ENCODE measurements at regions not wholly inside any gene's neighbourhood (a gene's known extent, or its start where the extent isn't known, plus 50 kb on each side); places are given as distances from the start of the nearest gene placed in this dataset.

DNA sequence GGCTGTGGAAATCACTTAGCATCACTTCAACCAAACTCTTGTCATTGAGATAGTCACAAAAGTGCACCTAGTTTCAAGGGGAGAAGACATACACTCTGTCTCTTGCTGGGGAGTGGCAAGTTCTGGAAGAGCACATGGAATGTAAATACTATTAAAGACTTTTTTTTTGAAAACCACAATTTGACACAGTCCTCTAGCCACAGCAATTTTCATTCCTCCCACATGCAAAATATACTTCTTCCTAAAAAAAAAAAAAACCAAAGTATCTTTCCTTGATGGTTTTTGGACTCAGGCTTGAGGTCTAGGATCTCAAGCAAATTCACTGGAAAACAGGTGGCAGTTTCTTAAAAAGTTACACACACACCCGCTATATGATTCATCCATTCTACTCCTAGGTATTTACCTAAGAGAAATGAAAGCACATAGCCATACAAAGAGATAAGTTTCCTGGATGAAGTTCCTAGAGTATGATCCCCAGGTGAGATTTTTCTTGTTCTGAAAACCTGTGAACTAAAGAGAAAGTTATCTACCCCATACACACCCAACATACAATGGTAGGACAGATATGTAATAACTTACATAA, 295.8 kb downstream of the SP3 start:
- DNase-seq (ENCODE audit: low read depth): no peak

DNA sequence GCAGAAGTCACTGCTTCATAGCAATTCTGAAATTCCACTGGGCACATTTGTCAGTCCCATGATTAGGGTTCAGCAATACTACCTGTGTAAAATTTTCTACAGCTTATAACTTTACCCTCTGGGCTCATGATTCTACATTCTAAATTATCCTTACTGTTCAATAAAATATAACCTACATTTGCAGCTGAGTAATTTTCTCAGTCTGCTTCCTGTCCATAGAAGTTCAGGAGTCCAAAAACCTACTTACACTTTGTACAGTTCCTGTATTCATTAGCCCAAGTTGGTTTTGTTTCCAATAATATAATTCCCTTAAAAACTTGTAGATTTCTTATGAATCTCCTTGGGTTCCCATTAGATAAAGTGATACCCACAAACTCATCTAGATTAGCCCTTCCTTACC, 295.3 kb downstream of the SP3 start:
- DNase-seq (ENCODE audit: low read depth): no peak

DNA sequence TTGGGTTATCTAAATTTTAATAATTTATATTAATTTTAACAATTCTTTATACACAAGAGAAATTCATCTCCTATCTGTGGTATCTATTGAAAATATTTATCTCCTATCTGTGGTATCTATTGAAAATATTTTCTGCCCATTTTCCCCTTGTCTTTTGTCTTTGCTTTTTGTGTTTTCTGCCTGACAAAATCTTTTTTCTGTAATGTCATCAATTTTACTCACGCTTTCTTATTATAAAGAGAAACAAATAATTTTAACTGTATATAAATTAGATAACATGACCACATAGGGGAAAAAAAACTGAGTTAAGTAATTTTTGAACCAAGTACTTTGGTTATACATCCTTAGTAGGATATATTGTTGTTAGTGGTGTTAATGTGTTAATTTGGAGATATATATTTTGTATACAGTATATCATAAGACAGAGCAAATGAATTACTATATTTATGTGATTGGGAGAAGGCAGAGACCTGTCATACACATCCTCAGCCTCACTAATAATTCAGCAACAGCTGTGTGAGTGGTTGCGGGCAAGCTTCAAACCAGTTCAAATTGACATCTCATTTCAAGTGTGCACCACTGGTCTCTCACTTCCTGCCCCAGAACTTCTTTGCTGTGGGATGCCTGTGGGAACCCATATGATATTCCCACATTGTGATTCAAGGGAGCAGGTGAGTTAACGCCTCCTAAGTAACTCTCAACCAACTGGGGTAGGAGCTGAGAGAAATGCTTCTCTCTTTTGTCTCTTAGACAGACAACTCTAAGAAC, 292.4 kb downstream of the SP3 start:
- no peak for DNase-seq (ENCODE audit: low read depth)

DNA sequence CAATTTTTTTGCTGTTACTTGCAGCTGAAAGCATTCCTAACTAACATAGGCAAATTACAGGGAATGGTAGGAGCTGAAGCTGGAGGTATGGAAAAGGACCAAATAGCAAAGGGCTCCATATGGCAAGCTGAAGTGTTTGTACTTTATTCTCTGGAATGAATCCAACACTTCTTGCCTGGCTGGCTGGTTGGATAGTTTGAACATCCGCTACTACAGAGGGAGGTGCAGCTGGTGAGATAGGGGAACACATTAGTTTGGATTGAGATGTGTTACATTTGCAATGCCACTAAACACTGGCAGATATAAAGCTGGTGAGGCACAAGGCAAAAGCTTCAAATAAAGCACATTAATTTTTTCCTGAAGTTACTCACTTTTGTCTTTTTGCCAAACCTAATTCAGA, 291.5 kb downstream of the SP3 start:
- DNase-seq (ENCODE audit: low read depth): no peak

DNA sequence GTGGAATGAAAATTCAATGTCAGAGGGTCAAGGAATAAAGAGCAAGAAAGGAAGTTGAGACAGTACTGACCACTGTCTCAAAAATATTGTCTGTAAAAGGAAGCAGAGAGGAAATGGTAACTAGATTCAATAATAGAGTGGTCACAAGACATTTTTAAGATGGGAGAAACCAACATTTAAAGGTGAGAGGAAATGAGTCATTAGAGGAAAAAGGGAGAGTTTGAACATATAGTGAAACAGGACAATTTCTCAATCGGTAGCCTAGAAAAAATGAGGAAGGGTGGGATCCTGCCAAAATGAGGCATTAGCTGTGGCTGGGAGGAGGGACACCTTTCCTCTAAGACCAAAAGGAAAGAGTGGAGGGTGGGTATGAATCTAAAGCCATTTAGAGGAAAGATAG, 288.5 kb downstream of the SP3 start:
- DNase-seq (ENCODE audit: low read depth): no peak

DNA sequence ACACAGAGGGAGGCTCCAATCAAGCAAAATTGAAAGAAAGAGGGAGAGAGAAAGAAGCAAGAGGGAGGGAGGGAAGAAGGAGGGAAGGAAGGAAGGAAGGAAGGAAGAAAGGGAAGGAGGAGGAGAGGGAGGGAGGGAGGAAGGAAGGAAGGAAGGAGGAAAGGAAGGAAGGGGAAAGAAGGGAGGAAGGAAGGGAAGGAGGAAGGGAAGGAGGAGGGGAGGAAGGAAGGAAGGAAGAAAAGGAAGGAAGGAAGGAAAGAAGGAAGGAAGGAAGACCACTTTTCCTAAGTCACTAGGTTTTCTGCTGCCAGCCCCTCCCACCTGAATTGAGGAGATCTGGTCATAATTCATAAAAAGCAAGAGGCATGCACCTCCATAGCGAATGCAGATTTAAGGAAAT, 287.0 kb downstream of the SP3 start:
- DNase-seq (ENCODE audit: low read depth): no peak

DNA sequence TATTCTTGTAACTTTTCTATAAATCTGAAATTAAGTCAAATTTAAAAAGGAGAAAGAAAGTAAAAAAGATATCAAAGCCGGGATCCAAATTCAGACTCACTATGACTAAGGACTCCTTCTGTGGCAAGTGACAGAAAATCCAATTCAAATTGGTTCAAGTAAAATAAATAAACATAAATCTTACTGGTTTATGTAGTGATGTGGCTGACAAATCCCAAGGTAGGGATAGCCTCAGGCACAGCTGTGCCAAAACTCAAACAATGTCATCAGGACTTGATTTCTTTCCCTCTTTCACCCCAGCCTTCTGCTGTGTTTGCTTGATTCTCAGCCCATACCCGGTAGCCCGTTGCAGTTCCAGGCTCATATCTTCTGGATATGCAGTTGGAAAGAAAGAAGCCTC, 284.6 kb downstream of the SP3 start:
- no peak for DNase-seq (ENCODE audit: low read depth)

DNA sequence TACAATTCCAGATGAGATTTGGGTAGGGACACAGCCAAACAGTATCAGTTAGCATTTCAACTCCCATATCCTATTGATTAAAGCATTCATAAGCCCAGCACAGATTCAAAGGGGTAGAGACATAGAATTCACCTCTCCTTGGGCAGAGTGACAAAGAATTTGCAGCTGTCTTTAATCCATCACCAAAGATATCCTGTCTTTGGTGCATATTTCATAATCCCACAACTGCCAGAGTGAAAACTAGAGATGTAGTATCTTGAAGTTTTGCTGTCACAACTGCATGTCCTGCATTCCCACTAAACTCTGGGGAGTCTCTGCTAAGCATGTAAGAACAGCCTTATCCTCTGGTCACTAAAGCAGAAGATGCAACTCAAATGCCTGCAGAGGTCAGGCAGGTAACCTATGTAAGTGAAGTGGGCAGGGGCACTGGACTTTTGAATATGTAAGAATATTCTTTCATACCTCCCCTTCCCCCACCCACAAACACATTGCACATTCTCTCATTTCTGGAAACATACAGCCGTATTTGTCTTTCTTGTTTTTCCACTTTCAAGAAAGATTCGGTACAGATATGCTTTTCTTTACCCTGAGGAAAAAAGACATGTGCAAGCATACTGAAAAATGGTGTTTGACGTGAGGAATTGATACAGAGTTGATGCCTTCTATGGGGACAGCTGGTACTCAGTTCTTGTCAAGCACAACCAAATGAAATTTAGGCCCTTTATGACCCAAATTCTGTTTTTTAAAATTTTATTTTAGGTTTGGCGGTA, 283.1 kb downstream of the SP3 start:
- no peak for DNase-seq (ENCODE audit: low read depth)

DNA sequence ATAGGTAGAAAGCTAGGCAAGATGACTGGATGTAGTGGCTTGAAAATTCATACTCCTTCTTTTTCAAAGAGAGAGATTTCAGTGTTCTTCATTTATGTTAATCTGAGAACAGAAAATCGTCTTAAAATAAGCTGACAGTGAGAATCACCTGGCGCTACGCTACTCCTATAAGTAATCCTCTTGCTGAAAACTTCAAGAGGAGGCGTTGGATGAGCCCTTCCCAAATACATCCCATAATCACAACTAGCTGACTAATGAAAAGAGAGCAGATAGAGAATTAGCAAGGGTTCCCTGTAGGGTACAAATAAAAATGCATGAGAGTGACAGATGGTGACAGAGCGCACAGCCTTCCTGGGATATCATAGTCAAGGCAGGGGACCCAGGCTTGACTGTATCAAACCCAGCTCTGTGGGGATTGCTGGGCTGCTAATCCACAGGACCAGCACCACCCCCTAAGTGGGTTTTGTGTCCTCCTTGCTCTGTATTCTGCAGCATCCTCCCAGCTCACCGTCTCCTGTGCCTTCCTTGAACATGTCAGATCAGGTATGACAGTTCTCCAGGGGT, 280.2 kb downstream of the SP3 start:
- no peak for DNase-seq (ENCODE audit: low read depth)

DNA sequence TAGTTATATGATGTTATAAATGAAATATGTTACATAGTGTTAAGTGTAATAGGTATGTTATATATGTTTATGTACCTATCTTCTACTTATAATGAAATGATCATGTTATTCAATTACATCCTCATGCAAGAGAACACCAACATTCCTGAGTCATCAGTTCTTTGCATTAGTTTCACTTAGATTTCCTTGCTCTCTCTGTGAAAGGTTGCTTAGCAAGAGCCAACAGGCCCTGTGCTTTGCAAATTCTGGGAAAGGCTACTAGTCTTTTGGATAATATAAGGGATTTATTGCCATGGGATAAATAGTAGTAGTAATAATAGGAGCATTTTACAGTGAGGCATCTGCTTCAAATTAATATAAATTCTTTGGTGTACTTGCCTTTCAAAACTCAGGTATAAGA, 274.8 kb downstream of the SP3 start:
- no peak for DNase-seq (ENCODE audit: low read depth)

DNA sequence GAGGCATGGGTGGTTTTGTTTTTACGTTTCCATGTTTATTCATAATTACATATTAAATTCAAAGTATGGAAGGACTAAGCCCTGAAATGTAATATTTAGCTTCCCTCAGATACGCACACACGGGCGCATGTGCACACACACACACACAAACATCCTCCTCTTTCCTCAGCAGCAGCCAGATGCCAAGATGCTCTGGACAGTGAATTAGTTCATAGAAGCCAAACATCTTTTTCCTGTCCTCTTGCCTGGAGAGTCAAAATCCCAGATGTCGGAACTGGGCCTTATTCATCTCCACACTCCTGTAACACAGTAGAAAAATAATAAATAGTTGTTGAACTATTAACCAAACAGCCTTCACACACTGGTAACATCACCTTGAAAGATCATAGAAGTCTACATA, 273.1 kb downstream of the SP3 start:
- no peak for DNase-seq (ENCODE audit: low read depth)

DNA sequence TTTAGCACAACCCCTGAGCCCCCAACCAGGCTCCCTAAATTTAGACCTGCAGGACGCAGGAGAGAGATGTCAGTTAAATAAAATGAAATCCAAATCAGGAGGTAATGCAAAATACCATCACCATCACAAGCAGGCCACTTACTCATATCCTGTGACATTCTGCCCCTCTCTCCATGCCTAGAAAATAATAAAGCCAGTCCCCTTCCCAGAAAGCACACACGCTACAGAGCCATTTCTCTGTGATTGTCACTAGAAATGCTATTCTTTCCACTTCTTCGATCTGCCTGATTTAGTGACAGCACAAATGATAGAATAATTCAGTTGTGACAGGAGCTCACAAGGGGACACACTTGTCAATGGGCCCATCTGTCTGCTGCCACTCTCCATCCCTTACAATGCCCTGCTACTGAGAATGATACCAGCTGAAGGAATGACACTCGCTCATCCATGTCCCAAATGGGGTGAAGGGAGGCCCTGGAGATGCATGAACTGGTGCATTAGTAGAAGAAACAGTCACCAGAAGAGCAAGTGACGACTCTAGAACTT, 272.1 kb downstream of the SP3 start:
- no peak for DNase-seq (ENCODE audit: low read depth)

DNA sequence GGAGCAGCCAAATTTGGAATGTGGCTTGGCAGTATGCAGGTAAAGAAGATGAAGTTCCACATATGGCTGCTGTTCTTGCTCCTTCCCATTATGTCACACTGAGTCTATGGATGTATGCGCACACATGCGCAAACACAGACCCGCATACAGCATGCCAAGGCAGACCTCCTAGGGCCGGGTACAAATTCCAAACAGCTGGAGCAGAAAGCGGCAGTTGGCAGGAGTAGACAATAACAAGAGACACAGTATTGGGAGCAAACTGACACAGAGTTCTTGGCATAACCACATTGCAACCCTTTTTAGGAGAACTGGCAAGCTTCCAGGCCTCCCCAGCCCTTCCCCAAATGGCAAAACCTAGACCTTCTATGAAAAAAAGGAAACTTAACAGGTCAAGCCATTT, 268.9 kb downstream of the SP3 start:
- no peak for DNase-seq (ENCODE audit: low read depth)

DNA sequence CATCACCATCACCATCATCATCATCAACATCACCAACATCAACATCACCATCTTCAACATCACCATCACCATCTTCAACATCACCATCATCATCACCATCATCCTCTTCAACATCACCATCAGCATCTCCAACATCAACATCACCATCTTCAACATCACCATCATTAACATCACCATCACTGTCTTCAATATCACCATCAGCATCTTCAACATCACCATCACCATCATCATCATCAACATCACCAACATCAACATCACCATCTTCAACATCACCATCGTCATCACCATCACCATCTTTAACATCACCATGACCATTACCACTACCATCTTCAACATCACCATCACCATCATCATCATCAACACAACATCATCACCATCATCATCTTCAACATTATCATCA, 267.2 kb downstream of the SP3 start:
- no peak for DNase-seq (ENCODE audit: low read depth)

DNA sequence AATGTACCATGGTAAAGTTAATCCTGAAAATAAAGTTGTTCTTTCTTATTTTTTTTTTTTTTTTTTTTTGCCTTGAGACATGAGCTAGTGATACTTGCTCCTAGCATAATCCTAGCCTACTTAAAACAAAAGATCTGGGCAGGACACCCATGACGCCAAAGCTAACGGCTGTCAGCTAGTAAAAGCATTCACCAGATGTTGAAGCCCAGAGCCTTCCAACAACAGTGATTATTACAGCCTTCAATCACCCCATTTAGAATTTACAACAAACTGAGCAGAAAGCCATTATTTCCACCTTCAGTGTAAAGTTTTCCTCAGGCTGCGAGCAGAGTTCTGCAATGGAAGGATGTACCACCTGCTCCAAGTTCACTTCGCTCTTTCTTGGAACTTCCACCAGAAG, 259.5 kb downstream of the SP3 start:
- no peak for DNase-seq (ENCODE audit: low read depth)

DNA sequence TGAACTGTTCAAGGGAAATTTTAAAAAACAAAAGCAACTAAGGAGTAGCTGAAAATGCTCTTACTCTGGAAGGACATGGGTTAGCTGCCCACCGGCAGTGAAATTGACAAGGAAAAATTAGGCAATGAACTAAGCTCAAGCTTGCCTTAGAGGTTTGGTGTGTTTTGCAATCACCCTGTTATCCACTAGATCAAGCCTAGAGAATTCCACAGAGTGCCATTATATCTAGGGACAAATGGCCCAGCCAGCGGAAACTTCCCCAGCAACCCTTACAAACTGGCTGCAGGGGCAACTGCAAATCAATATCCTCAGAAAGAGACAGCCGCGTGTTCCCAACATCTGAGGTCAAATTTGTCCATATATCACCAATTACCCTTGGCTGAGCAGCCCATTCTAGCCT, 258.2 kb downstream of the SP3 start:
- no peak for DNase-seq (ENCODE audit: low read depth)

DNA sequence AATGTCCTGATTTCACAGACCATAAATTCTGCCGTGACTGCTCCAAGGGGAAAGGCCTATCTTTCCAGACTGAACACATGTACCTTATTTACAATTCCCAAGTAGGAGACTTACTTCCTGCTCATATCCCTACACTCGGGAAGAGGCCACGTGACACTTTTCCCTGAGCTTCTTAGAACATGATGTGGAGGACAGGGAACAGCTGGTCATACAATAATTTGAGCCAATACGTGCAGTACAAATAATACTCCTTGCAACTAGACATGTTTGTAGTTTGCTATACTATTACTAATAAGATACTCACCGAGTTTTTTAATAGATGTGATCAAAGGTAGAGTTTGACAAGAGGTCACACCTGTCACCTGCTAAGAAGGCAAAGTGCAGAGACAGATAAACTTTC, 256.4 kb downstream of the SP3 start:
- DNase-seq (ENCODE audit: low read depth): no peak

DNA sequence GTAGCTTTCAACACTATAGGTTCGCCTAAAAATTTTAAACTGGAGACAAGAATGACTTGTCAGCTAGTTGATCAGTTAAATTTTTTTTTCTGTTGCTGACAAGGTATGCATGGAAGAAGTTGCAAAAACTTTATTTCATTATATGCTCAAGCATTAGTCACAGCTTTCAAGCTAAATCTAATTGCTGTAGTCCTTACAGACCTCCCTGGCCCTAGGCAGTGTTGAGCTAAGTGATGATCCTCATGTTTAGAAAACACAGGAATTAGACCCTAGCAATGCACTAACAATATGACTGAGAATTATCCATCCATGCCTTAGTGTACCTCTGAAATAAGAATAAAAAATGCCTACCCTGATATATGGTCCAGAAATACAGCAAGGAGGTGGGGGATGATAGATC, 253.4 kb downstream of the SP3 start:
- no peak for DNase-seq (ENCODE audit: low read depth)

DNA sequence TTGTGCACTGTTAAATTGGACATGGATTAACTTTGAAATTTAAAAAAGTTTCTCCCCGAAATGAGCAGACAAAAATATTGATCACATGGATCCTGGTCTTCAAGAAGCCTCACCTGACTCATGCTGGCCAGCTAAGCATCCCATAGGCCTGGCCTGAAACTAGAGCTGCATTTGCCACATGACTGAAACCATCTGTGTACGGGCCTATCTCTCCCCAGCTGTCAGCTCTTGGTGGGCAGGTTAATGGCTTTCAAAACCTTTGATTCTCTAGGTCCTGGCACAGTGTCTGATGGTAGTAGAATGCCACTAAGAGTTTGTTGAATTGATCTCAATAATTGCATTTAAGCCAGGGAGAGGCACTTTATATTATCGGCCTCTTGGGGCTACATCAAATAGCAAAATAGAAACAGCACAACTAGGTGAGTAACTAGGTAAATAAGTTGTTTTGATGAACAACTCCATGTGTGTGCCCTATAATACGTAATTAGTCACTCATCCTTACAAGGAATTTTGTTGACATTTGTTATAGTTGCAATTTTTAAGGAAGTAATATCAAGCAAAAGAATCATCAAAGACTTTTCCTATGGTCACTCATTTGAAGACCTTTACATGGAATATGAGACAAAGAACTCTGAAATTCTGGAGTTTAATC, 251.1 kb downstream of the SP3 start:
- DNase-seq (ENCODE audit: low read depth): no peak

DNA sequence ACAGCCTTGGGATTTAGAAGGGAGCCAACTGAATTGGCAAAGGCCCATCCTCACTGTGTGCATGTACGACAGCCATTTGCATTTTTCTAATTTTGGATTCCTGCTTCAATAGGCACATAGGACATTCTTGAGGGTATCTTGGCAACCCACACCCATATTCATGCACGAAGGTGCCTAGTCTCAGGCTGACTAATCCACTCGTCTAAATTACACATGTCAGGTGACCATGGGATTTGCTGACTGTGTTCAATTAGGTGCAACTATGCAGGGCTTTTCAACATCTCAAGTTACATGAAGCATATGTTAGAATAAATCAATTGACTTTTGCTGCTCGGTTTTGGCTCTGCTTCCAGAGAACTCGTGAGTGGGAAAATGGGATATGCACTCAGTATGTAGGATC, 249.7 kb downstream of the SP3 start:
- peak; percentile 28 for DNase-seq (ENCODE audit: low read depth)

DNA sequence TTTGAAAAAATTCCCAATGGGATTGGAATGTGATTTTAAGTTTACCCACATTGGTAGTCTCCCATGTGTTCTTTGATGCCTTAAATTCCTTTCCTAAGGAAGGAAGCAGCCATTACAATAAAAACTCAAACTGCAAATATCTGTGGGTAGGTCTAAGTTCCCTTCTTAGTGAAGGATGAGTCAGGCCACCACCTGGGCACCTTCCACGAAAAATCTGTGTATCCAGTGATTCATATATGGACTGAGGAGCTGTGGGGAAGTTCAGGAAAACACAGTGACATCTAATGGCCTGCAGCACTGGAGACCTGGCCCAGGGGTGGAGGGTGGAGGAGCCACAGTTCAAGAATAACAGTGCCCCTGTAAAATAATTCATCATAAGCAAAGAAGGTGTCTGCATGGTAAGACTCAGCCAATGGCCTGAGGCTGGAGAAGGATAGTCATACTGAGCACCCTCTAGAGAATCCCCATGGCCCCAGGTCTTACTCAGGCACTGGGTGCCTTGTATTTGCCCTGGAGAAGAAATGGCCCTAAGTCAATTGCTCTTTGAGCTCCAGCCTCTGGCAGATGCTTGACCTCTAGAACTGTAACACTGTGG, 248.6 kb downstream of the SP3 start:
- DNase-seq (ENCODE audit: low read depth): peak; percentile 12

DNA sequence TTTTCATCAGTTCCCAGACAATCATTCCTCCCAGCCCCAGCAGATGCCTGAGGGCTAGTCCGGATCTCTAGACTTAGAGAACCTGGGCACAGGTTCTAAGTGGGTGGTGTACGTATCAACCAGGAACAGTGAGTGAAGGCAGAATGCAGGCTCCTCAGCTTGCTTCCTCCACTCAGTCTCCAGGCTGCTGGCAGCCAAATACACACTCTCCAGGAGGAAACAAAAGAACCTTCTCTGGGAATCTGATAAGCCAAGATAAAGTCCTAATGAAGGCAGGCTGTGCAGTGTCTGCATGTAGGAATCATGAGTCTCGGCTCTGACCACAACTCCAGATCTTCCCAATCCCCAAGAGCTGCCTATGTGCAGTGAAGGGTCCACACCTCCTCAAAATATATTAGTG, 245.7 kb downstream of the SP3 start:
- no peak for DNase-seq (ENCODE audit: low read depth)

All from Daoy (cell line).